Suppressor macrophage treated with lipopolysaccharide for 1 hour (primary cell): ENCODE measurements at regions not wholly inside any gene's neighbourhood (a gene's known extent, or its start where the extent isn't known, plus 50 kb on each side); places are given as distances from the start of the nearest gene placed in this dataset.

ENCODE experiments used
- DNase-seq, 3 donors: peaks; one replicate each; pipeline ENCODE4 v3.0.0-alpha.2; 2020 to 2022

- no peak for DNase-seq
Observed at GRCh38 chr12:125436686-125437085, 371.5 kb downstream of the AACS start.

- DNase-seq = no peak
Observed at GRCh38 chr12:125440399-125440798, 375.2 kb downstream of the AACS start.

DNA sequence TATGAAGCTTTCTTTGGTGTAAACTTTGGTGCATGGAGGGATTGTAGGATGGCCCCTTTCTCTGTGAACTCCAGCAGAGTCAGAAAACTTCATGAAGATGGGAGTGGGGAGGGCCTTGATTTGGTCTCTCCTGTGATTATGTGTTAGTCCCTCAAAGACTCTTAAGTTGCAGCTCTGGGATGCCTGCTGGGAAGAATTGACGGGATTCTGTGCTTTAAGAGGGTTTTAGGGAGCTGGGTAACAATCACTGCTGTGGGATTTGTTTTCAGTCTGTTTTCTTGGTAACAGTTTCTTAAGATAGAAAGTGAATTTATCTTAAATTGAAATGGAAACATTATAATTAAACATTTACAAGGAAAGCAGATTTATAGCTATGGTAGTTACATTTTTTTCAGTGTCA, 378.1 kb downstream of the AACS start:
- DNase-seq = no peak

DNA sequence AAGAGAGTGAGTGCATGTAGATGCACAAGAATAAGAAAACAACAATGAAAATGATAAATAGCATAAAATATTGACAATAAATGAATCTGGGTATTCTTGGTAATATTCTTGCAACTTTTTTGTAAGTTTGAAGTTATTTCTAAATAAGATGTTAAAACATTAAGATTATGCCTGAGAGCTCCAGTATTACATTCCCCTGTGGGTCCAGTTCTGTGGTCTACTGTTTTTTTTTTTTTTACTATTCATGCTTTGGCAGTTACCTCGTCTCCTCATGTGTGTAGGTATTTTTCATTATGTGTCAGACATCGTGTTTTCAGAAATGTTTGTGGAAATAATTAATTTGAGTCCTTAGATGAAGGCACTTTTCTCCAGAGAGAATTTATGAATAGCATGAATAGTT, 386.2 kb downstream of the AACS start:
- no peak for DNase-seq

DNA sequence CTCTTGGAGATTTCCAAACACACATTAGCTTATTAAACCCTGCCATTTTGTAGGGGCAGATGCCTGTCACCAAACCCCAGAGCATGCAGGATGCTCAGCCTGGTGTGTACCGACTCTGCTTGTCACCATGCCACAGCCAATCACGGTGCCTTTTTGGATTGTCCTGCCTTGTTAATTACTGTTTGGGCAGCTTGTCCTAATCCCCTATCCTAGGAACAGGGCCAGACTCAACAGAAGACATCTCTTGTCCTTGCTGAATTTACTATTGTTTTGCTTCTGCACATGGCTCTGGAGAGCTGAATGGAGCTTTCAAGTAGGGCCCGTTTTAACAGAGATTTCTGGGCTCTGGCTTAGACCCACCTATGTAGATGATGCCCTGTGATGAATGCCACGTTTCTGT, 388.5 kb downstream of the AACS start:
- no peak for DNase-seq

- DNase-seq = no peak
Observed at GRCh38 chr12:125454291-125454690, 389.1 kb downstream of the AACS start.

DNA sequence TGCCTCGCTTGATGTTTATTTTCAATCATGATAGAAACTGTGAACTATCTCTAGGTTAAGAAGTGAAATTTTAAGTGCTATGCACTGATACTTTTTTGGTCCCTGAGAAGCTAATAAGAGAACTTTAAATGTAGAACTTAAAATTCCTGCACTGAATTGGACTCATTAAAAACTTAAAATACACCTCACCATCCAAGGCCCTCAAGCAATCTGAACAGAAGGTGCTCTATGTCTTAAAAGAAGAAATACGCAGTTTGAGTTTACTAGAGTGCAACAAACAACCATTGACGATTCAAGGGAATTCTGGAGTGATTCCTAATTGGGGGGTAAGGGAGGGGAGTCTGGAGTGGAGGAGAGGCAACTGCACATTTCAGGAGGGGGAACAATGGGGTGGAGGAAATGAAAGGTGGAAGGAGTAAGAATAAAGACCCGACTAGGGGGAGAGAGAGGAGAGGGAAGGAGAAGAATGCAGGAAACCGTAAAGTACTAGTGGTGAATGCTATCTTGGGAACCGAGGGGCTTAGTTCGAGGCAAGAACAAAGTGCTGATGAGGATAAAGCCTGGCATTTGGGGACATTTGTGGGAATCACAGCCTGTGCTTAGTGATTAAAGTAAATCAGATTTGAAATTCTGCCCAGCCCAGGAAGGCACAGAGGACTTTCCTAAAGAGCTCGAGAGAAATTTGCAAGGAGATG, 389.7 kb downstream of the AACS start:
- no peak for DNase-seq

GRCh38 chr12:125455556-125455955, 390.3 kb downstream of the AACS start:
- no peak for DNase-seq

DNA sequence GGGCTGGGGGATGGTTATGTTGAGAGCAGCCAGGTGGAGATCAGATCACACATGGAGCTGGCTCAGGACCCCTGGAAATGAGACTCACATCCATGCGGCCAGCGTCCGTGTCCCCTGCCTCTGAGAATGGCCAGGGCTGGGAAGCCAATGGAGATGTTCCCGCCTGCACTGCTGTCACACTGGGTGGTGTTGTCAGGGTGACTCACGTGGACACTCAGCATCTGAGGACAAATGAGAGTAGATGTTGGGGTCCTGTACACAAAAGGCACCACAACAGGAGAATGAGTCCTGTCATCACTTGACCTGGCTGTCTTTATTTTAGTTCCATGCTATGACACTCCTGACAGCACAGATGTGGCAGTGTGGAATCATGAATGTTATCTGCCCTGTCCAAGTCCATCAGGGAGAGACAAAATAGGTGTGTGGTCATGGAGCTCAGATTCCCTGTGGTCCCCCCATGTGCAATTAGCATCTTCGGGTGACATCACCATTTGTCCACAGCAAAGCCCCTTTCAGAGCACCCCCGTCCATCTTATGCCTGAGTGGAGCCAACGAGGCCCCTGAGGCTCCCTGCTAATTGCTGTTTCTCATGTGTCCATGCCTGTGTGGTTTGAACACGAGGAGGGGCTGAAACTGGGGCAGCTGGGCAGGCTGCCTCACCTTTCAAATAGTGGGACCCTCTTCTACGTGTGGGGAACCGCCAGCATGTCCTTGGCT, 393.5 kb downstream of the AACS start:
- DNase-seq = no peak

DNA sequence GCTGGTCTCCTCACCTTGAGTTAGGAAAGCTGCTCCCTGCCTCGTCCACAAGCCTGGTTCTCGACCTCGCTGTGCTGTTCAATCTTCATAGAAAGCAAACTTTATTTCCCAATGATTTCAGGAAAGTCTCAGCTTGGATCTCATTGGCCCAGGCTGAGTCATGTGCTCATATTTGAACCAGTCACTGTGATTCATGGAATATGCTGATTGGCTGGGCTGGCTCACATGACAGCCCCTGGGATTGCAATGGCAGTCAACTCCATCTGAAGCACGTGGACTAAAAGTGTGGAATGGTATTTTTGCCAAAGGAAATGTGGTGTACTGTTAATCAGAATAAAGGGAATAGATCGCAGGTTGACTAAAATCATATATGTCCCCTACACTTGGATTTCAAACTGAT, 396.6 kb downstream of the AACS start:
- no peak for DNase-seq

- DNase-seq = no peak
Observed at GRCh38 chr12:125463386-125463785, 398.2 kb downstream of the AACS start.

GRCh38 chr12:125467363-125467762, 402.1 kb downstream of the AACS start:
- DNase-seq = no peak

GRCh38 chr12:125469683-125470082, 404.4 kb downstream of the AACS start:
- DNase-seq = no peak

GRCh38 chr12:125470838-125471783, 405.9 kb downstream of the AACS start:
- DNase-seq = no peak

DNA sequence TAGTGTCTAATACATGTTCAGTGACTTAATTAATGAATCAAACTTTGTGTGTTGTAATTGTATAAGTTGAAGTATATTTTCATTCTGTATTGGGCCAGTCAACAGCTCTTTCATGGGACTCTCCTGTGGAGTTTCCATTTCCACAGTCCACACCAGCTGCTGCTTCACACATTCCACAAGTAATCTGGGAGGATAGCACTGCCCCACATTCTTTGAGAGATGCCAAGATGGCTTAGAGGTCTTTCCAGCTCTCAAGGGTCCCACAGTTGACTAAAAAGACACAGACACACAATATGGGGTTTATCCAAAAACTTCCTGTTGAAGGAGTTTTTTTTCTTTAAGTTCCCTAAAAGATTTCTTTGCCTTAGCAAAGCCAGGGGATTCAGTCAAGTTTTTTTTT, 408.3 kb downstream of the AACS start:
- DNase-seq = no peak

DNA sequence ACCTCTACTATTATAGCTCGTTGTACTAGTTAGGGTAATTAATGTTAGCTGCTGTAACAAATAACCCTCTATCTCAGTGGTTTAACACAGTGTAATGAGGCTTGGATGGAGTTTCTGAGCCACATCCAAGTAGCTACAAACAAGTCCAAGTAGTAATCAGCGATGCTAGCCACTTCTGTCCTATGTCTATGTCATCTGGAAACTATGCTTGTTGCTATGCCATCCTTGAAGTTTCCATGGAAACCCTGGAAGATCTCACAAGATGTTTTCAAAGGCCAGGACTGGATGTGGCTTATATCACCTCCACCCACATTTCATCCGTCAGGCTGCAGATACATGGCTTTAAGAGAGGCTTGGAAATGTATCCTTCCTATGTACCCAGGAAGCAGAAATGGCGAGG, 422.1 kb downstream of the AACS start:
- no peak for DNase-seq

GRCh38 chr12:125491553-125491952, 426.3 kb downstream of the AACS start:
- DNase-seq = no peak

DNA sequence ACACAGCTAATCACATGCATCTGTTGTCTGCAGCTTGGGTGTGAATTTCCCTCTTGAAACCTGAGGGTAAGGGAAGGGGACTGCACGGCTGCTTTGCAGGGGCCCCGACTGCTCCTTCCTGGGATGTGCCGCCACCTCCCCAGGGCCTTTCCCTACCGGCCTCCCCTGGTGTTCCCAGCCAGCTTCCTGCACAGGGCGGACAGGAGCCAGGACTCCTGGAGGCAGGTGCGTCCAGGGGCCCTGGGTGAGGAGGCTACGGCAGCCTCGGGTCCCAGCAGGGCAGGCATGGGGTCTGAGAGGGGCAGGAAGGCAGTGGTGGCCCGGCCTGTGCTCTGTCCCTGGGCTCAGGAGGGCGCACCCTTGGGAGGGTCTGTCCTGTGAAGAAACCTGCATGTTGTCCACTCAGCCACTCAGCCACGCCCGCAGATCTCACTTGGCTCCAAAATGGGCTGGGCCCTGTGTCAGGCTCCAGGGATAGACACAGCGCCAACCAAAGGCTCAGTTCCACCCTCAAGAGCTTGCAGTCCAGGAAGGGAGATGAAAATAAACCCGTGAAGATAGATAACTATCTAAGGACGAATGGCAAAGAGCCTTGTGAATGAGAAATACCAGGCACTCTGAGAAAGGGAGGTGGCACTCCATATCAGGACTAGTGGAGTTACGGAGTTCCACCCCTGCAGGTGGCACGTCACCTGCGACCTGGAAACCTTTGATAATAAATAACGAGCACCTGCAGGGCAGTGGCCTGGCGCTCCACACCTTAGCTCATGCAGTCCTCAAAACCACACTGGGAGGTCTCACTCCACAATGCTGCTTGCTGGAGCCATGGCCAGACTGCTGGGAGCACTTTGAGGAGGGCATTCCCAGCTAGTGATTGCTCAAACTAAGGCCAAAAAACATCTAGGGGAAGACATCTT, 427.4 kb downstream of the AACS start:
- DNase-seq = no peak

GRCh38 chr12:125493704-125494308, 428.6 kb downstream of the AACS start:
- DNase-seq = no peak

DNA sequence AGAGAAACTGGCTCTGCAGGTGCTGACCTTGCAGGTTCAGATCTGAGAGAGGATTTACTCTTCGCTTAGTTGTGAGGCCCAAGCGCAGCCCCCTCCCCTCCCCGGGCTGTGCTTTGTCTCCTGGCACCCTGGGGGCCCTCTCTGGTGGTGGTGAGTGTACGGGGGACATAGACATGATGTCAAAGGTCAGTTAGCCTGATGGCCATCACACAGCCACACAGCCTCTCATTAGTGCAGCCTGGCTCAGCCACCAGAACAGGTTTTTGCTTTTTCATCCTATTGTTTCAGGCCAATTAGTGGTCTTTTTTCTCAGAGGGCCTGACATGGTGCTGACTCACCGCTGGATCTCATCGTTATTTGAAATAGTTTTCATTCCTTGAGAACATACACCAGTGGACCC, 437.9 kb downstream of the AACS start:
- no peak for DNase-seq

DNA sequence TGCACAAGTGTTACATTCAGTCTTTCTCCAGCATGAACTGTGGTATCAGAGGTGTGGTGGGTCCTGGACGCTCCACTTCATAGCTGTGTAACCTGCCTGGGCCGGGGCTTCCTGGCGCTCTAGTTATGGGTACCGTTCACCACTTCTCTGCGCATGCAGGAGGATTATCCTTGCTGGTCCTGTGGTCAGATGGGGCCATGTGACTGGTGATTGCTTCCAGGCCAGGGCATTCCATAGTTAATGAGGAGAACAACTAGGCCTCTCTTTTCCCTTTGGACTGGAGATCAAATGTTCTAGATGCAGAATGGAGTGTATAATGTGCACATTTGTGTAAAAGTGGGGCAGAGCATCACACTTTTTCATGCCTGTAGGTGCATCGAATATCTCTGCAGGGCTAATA, 444.0 kb downstream of the AACS start:
- no peak for DNase-seq
